A549 (cell line): ENCODE measurements at regions not wholly inside any gene's neighbourhood (a gene's known extent, or its start where the extent isn't known, plus 50 kb on each side); places are given as distances from the start of the nearest gene placed in this dataset.

Source experiments
- ATAC-seq, 2 experiments: fragments of 200-7000 bp in 1 of 2; fragments of >200 bp in 1 of 2; cut with Nextera tagmentation in 1 of 2; cut with Tn5 transposase in 1 of 2; 3 replicates each; pipeline versions ENCODE4 v1.8.0 to v1.9.1; 2018 to 2020; ENCODE audit warnings: mild to moderate bottlenecking in 1 of 2, moderate library complexity in 1 of 2
- CTCF ChIA-PET: fragments of 300-600 bp; sonication (Branson Sonifier 250); formaldehyde crosslinking; extraction: SDS; loops from one replicate; lab custom pipeline; 2021; ENCODE audit warnings: antibody characterized with exemption, inconsistent platforms; lab: Yijun Ruan, JAX
- POLR2A ChIA-PET: fragments of 350-600 bp; formaldehyde crosslinking; extraction: SDS; loops from one replicate; lab custom pipeline; 2021; ENCODE audit warnings: antibody characterized with exemption, inconsistent platforms; lab: Yijun Ruan, JAX
- DNase-seq, 2 experiments: peaks; one replicate each; pipeline versions ENCODE4 v3.0.0 to v3.0.0-alpha.2; 2011 to 2016; ENCODE audit warnings: low read depth in 1 of 2, low spot score in 1 of 2
- FAIRE-seq: peaks from 2 replicates; lab custom pipeline; 2011; peaks lifted over from hg19 to GRCh38; lab: Jason Lieb, UNC
- H3K27ac ChIP-seq, 2 experiments: fragments of >200 bp; sonication (Bioruptor Twin); formaldehyde crosslinking; 3 replicates each; pipeline ENCODE4 v1.5.1; 2016 to 2017
- H3K4me1 ChIP-seq: fragments of >200 bp; sonication (Bioruptor Twin); formaldehyde crosslinking; 3 replicates; pipeline ENCODE4 v1.6.1; 2016
- H3K4me2 ChIP-seq: fragments of >200 bp; sonication (Bioruptor Twin); formaldehyde crosslinking; 3 replicates; pipeline ENCODE4 v1.6.1; 2016
- H3K4me3 ChIP-seq: fragments of >200 bp; sonication (Bioruptor Twin); formaldehyde crosslinking; 3 replicates; pipeline ENCODE4 v1.5.1; 2016
- H3K9me3 ChIP-seq: fragments of >200 bp; sonication (Bioruptor Twin); formaldehyde crosslinking; 3 replicates; pipeline ENCODE4 v1.6.1; 2016
- CHD4 ChIP-seq: fragments of 200-600 bp; sonication (generic); IDR thresholded peaks from 2 replicates; pipeline ENCODE4 v1.6.1; 2016; ENCODE audit warnings: antibody characterized with exemption, mild to moderate bottlenecking, borderline replicate concordance
- ESRRA ChIP-seq: fragments of 150-350 bp; IDR thresholded peaks from 2 replicates; pipeline ENCODE4 v1.6.1; 2014; ENCODE audit warnings: mild to moderate bottlenecking, low read length, borderline replicate concordance
- FOSB ChIP-seq: fragments of 250-450 bp; sonication (Bioruptor Pico); IDR thresholded peaks from 2 replicates; pipeline ENCODE4 v1.5.0; 2020; ENCODE audit warnings: mild to moderate bottlenecking, moderate library complexity
- FOSL2 ChIP-seq, 2 experiments: fragments of 450-650 bp in 1 of 2; fragments of >200 bp in 1 of 2; sonication (Bioruptor Twin) in 1 of 2; formaldehyde crosslinking; IDR thresholded peaks; 2 replicates each; pipeline versions ENCODE4 v1.5.0 to v1.6.1; 2016 to 2020; ENCODE audit warnings: mild to moderate bottlenecking in 1 of 2, moderate library complexity in 1 of 2
- HOXA7 ChIP-seq: fragments of 250-450 bp; sonication (Bioruptor Pico); IDR thresholded peaks from 2 replicates; pipeline ENCODE4 v1.5.0; 2020; ENCODE audit warnings: mild to moderate bottlenecking, moderate library complexity
- HOXB5 ChIP-seq: fragments of 250-450 bp; sonication (Bioruptor Pico); IDR thresholded peaks from 2 replicates; pipeline ENCODE4 v1.5.0; 2020; ENCODE audit warnings: mild to moderate bottlenecking, moderate library complexity
- JUNB ChIP-seq: fragments of >200 bp; sonication (Bioruptor Twin); formaldehyde crosslinking; IDR thresholded peaks from 2 replicates; pipeline ENCODE4 v1.6.1; 2016
- NPAS2 ChIP-seq: fragments of 250-450 bp; sonication (Bioruptor Pico); IDR thresholded peaks from 2 replicates; pipeline ENCODE4 v1.8.0; 2022; ENCODE audit warnings: mild to moderate bottlenecking, moderate library complexity, borderline replicate concordance
- POLR2A ChIP-seq: IDR thresholded peaks from 2 replicates; pipeline ENCODE4 v1.6.1; 2012; ENCODE audit warnings: mild to moderate bottlenecking, low read length
- RFX5 ChIP-seq: fragments of 450-650 bp; IDR thresholded peaks from 2 replicates; pipeline ENCODE4 v1.7.1; 2014; ENCODE audit warnings: antibody characterized with exemption, mild to moderate bottlenecking, moderate library complexity
- SMC3 ChIP-seq: fragments of >200 bp; sonication (Bioruptor Twin); formaldehyde crosslinking; IDR thresholded peaks from 3 replicates; pipeline ENCODE4 v1.6.1; 2018; ENCODE audit warnings: inconsistent platforms
- TP53 ChIP-seq: fragments of 250-450 bp; sonication (Bioruptor Pico); IDR thresholded peaks from 2 replicates; pipeline ENCODE4 v1.5.0; 2021; ENCODE audit warnings: mild to moderate bottlenecking, moderate library complexity
- ZC3H11A ChIP-seq: fragments of 450-650 bp; IDR thresholded peaks from 2 replicates; pipeline ENCODE4 v1.6.1; 2014; ENCODE audit warnings: antibody characterized with exemption, mild to moderate bottlenecking
- ZSCAN20 ChIP-seq: fragments of 250-450 bp; sonication (Bioruptor Pico); IDR thresholded peaks from 2 replicates; pipeline ENCODE4 v1.8.0; 2022; ENCODE audit warnings: mild to moderate bottlenecking, moderate library complexity
- WGBS: methylation state at CpG from one replicate; pipeline ENCODE4 v1.1.6; 2017; ENCODE audit errors: missing lambda C conversion rate; 5-methylcytosine and 5-hydroxymethylcytosine counted together
- TF ChIP-seq, protein P1 (sequence below): IDR thresholded peaks from 2 replicates; pipeline ENCODE4 v1.6.1; 2012
- TF ChIP-seq, protein P2 (sequence below): fragments of 250-450 bp; sonication (Bioruptor Pico); IDR thresholded peaks from 2 replicates; pipeline ENCODE4 v1.5.0; 2021; ENCODE audit warnings: mild to moderate bottlenecking, moderate library complexity, borderline replicate concordance
- TF ChIP-seq, protein P3 (sequence below): fragments of 450-650 bp; IDR thresholded peaks from 2 replicates; pipeline ENCODE4 v1.6.1; 2014; ENCODE audit warnings: antibody characterized with exemption
- TF ChIP-seq, protein P4 (sequence below): IDR thresholded peaks from 2 replicates; pipeline ENCODE4 v1.6.1; 2012
- TF ChIP-seq, protein P5 (sequence below): IDR thresholded peaks from 2 replicates; pipeline ENCODE4 v1.6.1; 2012; ENCODE audit warnings: low read depth, borderline replicate concordance
- TF ChIP-seq, protein P6 (sequence below): fragments of >200 bp; sonication (Bioruptor Twin); formaldehyde crosslinking; IDR thresholded peaks from 3 replicates; pipeline ENCODE4 v1.5.1; 2016
- TF ChIP-seq, protein P7 (sequence below): fragments of >200 bp; sonication (Bioruptor Twin); formaldehyde crosslinking; IDR thresholded peaks from 3 replicates; pipeline ENCODE4 v1.6.1; 2016

DNA sequence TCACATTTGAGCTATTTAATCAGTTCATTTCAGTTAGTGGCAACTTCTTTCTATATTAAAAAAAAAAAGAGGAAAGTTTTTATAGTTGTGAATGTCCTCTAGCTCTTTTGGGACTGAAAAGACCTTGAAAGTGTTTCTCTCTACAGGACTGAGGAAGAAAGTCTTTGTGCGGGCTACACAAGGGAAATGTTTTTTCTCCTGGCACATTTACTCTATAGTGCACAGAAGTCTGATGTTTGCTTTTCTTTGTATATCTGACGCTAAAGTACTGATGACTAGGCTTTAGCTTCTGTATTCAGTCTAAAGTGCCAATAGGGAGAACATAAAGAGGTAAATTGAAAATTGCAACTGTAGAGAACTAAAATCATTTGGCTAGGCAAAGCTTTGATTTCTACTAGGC, 737.4 kb upstream of the LUZP2 start:
- Histone ChIP-seq H3K27ac (no peak overlapping the region), H3K4me1 (no peaks in the 10 kb centered on the region), H3K9me3 (no peaks in the 10 kb centered on the region), H3K4me2 (no peak overlapping the region), H3K4me3 (no peak overlapping the region)
- CTCF ChIA-PET = no interaction called here
- no peak for ATAC-seq
- WGBS = 43% methylated on average over 2 of the region's 2 CpGs
- no peak for DNase-seq
- POLR2A ChIA-PET = no interaction called here
- TF ChIP-seq HOXA7 (CRISPR knock-in tag) = no peak
- no peak for TF ChIP-seq ESRRA
- TF ChIP-seq, protein P1, sequence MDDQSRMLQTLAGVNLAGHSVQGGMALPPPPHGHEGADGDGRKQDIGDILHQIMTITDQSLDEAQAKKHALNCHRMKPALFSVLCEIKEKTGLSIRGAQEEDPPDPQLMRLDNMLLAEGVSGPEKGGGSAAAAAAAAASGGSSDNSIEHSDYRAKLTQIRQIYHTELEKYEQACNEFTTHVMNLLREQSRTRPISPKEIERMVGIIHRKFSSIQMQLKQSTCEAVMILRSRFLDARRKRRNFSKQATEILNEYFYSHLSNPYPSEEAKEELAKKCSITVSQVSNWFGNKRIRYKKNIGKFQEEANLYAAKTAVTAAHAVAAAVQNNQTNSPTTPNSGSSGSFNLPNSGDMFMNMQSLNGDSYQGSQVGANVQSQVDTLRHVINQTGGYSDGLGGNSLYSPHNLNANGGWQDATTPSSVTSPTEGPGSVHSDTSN = no peak
- TF ChIP-seq, protein P2, sequence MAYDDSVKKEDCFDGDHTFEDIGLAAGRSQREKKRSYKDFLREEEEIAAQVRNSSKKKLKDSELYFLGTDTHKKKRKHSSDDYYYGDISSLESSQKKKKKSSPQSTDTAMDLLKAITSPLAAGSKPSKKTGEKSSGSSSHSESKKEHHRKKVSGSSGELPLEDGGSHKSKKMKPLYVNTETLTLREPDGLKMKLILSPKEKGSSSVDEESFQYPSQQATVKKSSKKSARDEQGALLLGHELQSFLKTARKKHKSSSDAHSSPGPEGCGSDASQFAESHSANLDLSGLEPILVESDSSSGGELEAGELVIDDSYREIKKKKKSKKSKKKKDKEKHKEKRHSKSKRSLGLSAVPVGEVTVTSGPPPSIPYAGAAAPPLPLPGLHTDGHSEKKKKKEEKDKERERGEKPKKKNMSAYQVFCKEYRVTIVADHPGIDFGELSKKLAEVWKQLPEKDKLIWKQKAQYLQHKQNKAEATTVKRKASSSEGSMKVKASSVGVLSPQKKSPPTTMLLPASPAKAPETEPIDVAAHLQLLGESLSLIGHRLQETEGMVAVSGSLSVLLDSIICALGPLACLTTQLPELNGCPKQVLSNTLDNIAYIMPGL (CRISPR knock-in tag) = no peak
- no peak for FAIRE-seq

DNA sequence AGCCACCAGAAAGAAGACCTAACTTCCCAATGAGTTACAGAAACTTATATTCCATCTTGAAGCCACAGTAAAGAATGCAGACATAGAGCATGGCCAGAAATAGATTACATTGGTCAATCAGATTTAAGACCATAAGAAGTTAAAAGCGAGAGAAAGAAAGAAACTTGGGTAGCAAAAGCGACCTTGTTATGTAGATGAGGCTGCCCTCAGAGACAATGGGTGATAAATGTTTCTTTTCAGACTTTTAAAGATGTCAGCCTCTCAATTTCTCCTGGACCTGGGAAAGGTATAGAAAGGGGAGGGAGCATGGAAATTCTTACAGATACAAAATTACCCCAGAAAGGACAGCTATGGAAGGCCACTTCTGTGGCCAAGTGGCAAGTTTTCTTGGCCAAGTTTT, 732.6 kb upstream of the LUZP2 start:
- ChIA-PET CTCF (no interaction called here), POLR2A (no interaction called here)
- TF ChIP-seq HOXB5 (CRISPR knock-in tag) (no peak), ZC3H11A (no peak), TP53 (no peak), FOSL2 (IDR thresholded peaks at IDR 0.05) (no peak), FOSL2 (CRISPR knock-in tag; IDR thresholded peaks at IDR 0.05) (no peak), JUNB (no peak), CHD4 (no peak), RFX5 (no peak), SMC3 (no peak), POLR2A (no peak), FOSB (CRISPR knock-in tag) (no peak), NPAS2 (CRISPR knock-in tag) (no peak), ZSCAN20 (CRISPR knock-in tag) (no peak)
- TF ChIP-seq, protein P3, sequence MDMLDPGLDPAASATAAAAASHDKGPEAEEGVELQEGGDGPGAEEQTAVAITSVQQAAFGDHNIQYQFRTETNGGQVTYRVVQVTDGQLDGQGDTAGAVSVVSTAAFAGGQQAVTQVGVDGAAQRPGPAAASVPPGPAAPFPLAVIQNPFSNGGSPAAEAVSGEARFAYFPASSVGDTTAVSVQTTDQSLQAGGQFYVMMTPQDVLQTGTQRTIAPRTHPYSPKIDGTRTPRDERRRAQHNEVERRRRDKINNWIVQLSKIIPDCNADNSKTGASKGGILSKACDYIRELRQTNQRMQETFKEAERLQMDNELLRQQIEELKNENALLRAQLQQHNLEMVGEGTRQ = no peak
- TF ChIP-seq, protein P4, sequence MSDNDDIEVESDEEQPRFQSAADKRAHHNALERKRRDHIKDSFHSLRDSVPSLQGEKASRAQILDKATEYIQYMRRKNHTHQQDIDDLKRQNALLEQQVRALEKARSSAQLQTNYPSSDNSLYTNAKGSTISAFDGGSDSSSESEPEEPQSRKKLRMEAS = no peak
- TF ChIP-seq, protein P5, sequence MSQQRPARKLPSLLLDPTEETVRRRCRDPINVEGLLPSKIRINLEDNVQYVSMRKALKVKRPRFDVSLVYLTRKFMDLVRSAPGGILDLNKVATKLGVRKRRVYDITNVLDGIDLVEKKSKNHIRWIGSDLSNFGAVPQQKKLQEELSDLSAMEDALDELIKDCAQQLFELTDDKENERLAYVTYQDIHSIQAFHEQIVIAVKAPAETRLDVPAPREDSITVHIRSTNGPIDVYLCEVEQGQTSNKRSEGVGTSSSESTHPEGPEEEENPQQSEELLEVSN = no peak
- TF ChIP-seq, protein P6, sequence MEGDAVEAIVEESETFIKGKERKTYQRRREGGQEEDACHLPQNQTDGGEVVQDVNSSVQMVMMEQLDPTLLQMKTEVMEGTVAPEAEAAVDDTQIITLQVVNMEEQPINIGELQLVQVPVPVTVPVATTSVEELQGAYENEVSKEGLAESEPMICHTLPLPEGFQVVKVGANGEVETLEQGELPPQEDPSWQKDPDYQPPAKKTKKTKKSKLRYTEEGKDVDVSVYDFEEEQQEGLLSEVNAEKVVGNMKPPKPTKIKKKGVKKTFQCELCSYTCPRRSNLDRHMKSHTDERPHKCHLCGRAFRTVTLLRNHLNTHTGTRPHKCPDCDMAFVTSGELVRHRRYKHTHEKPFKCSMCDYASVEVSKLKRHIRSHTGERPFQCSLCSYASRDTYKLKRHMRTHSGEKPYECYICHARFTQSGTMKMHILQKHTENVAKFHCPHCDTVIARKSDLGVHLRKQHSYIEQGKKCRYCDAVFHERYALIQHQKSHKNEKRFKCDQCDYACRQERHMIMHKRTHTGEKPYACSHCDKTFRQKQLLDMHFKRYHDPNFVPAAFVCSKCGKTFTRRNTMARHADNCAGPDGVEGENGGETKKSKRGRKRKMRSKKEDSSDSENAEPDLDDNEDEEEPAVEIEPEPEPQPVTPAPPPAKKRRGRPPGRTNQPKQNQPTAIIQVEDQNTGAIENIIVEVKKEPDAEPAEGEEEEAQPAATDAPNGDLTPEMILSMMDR = no peak
- TF ChIP-seq, protein P7, sequence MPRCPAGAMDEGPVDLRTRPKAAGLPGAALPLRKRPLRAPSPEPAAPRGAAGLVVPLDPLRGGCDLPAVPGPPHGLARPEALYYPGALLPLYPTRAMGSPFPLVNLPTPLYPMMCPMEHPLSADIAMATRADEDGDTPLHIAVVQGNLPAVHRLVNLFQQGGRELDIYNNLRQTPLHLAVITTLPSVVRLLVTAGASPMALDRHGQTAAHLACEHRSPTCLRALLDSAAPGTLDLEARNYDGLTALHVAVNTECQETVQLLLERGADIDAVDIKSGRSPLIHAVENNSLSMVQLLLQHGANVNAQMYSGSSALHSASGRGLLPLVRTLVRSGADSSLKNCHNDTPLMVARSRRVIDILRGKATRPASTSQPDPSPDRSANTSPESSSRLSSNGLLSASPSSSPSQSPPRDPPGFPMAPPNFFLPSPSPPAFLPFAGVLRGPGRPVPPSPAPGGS = no peak
- 21% methylated on average over 2 of the region's 2 CpGs for WGBS
- H3K4me2 ChIP-seq = no peak overlapping the region
- H3K4me3 ChIP-seq = no peak overlapping the region
- no peaks in the 10 kb centered on the region for H3K4me1 ChIP-seq
- FAIRE-seq = no peak
- DNase-seq = no peak
- no peak overlapping the region for H3K27ac ChIP-seq
- no peak for ATAC-seq
- no peaks in the 10 kb centered on the region for H3K9me3 ChIP-seq
